GM12864 (cell line): ENCODE measurements at regions not wholly inside any gene's neighbourhood (a gene's known extent, or its start where the extent isn't known, plus 50 kb on each side); places are given as distances from the start of the nearest gene placed in this dataset.
"Not testable (repeated sequence)": the region's sequence is repeated elsewhere in the genome, so short reads cannot be mapped to it uniquely, and the experiment has no call there.

Source experiments
- DNase-seq: peaks from one replicate; pipeline ENCODE4 v3.0.0-alpha.2; 2011; ENCODE audit warnings: low read depth
- H3K4me3 ChIP-seq: 2 replicates; pipeline ENCODE4 v1.5.1; 2011; ENCODE audit warnings: mild to moderate bottlenecking, low read depth, low read length, control low read depth
- TF ChIP-seq, protein P1 (sequence below): IDR thresholded peaks from 2 replicates; pipeline ENCODE4 v1.5.1; 2011; ENCODE audit warnings: low read depth, mild to moderate bottlenecking, moderate library complexity, low read length, control low read depth, inconsistent platforms; ENCODE audit errors: missing control alignments

DNA sequence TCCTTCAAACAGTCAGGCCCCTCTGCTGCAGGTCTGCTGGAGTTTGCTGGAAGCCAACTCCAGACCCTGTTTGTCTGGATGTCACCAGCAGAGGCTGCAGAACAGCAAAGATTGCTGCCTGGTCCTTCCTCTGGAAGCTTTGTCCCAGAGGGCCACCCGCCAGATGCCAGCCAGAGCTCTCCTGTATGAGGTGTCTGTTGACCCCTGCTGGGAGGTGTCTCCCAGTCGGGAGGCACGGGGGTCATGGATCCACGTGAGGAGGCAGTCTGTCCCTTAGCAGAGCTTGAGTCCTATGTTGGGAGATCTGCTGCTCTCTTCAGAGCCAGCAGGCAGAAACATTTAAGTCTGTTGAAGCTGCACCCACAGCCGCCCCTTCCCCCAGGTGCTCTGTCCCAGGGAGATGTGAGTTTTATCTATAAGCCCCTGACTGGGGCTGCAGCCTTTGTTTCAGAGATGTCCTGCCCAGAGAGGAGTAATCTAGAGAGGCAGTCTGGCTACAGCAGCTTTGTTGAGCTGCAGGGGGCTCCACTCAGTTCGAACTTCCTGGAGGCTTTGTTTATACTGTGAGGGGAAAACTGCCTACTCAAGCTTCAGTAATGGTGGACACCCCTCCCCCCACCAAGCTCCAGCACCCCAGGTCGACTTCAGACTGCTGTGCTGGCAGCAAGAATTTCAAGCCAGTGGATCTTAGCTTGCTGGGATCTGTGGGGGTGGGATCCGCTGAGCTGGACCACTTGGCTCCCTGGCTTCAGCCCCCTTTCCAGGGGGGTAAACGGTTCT is 72.1 kb downstream of the OGFRL1 start:
- not testable (repeated sequence) for H3K4me3 ChIP-seq, DNase-seq

DNA sequence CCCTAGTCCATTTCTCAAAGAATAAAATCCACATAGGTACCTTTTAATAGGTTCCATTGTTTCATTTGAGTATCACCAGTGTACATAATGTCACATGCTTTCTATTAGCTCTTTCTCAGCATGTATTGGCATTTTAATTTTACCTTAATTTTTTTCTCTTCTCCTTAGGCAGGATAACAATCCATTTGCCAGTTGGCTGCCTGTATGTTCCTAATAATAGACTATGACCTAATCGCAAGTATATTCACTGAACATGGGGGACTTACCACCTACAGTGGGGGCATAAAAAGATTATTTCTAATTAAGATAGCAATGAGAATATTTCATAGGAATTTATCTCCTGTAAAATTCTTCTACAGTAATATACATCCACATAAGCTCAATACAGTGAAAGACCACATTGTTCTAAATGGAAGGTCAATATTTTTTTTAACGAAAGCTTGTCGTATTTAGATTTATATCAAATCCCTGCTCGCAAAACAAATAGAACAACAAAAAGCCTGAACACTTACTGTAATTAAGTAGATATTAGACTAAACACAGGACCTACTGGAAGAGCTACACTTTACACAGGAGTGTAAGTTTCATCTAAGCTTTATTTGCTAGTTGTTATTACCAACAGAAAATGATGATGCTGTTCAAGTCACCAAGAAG is 76.4 kb downstream of the OGFRL1 start:
- H3K4me3 ChIP-seq: no peak overlapping the region
- TF ChIP-seq, protein P1, sequence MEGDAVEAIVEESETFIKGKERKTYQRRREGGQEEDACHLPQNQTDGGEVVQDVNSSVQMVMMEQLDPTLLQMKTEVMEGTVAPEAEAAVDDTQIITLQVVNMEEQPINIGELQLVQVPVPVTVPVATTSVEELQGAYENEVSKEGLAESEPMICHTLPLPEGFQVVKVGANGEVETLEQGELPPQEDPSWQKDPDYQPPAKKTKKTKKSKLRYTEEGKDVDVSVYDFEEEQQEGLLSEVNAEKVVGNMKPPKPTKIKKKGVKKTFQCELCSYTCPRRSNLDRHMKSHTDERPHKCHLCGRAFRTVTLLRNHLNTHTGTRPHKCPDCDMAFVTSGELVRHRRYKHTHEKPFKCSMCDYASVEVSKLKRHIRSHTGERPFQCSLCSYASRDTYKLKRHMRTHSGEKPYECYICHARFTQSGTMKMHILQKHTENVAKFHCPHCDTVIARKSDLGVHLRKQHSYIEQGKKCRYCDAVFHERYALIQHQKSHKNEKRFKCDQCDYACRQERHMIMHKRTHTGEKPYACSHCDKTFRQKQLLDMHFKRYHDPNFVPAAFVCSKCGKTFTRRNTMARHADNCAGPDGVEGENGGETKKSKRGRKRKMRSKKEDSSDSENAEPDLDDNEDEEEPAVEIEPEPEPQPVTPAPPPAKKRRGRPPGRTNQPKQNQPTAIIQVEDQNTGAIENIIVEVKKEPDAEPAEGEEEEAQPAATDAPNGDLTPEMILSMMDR: no peak
- no peak for DNase-seq

- TF ChIP-seq, protein P1: no peak
- no peak for DNase-seq
Observed at GRCh38 chr6:71367756-71368155, 79.1 kb downstream of the OGFRL1 start.

GRCh38 chr6:71368284-71368683 is 79.7 kb downstream of the OGFRL1 start:
- no peak overlapping the region for H3K4me3 ChIP-seq
- TF ChIP-seq, protein P1: no peak
- no peak for DNase-seq

More at GRCh38 chr6:71367756-71368155, 79.1 kb downstream of the OGFRL1 start:
- H3K4me3 ChIP-seq: no peak overlapping the region

DNA sequence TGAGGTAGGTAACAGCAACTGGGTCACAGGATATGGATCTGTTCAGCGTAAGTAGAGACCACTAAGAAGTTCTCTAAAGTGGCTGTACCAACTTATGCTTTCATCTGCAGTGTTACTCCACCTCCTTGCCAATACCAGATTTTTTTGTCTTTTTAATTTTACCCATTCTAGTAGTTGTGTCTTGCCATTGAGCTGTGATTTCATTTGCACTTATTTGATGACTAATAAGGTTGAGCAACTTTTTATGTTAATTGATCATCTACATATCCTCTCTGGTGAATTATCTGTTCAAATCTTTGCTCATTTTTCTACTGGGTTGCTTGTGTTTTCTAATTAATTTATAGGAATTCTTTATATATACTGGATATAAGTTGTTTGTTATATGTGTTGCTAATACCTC is 82.9 kb downstream of the OGFRL1 start:
- TF ChIP-seq, protein P1: no peak
- no peak for DNase-seq
- no peak overlapping the region for H3K4me3 ChIP-seq

GRCh38 chr6:71373943-71374342 is 85.3 kb downstream of the OGFRL1 start:
- TF ChIP-seq, protein P1: no peak
- no peak for DNase-seq
- no peak overlapping the region for H3K4me3 ChIP-seq

- H3K4me3 ChIP-seq: no peak overlapping the region
- TF ChIP-seq, protein P1: no peak
- DNase-seq: no peak
Observed at GRCh38 chr6:71375676-71376075, 87.1 kb downstream of the OGFRL1 start.
